ENCODE measurements at regions not wholly inside any gene's neighbourhood (a gene's known extent, or its start where the extent isn't known, plus 50 kb on each side); places are given as distances from the start of the nearest gene placed in this dataset.

- DNase-seq, result no peak
- no peak overlapping the region for H3K27ac ChIP-seq
- intact Hi-C loops (cut with DNase I), result no loop called here
- H3K27me3 ChIP-seq, result no peaks in the 10 kb centered on the region
- H3K4me1 ChIP-seq (ENCODE audit: insufficient read depth), result no peaks in the 10 kb centered on the region
- no peak overlapping the region for H3K4me3 ChIP-seq
- H3K9me3 ChIP-seq, result no peaks in the 10 kb centered on the region
- TF ChIP-seq EP300 (IDR thresholded peaks at IDR 0.05) (no peak), POLR2A (IDR thresholded peaks at IDR 0.05) (no peak), CTCF (IDR thresholded peaks at IDR 0.05) (no peak)
- 87 to 93% (median 89%) methylated on average over 6 of the region's 6 CpGs for WGBS, 3 donors
- no peaks in the 10 kb centered on the region for H3K36me3 ChIP-seq
Observed at GRCh38 chr2:240311821-240312220, 123.6 kb upstream of the GPC1 start.

DNA sequence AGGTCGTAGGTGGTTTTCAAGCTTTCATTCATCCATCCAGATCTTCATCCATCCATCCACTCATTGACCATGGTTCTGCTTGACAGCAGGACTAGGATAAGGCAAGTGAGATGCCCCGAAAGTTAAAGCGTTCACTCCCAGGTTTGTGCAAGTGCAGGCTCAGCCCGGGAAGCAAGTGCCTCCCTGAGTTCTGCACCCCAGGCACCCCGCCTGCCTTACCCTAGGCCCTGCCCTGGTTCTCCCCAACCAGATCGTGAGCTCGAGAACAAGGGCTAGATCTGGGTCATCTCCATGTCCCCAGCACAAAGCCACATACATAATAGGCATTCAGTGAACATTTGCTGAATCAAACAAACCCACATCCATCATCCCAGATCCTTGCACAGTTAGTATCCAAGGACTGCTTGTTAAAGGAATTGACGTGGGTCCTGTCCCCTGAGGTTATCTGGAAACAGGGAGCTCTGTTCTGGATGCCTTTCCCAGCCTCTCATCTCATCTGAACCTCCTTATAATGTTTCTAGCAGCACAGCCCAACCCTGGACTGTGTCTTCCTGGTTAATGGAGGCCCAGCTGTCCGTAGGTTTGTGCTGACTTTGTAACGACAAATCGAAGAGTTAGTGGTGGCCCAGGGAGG lies 116.1 kb upstream of the GPC1 start:
- Histone ChIP-seq H3K4me3 (no peak overlapping the region), H3K36me3 (no peaks in the 10 kb centered on the region), H3K27me3 (no peaks in the 10 kb centered on the region), H3K4me1 (ENCODE audit: insufficient read depth) (peaks cover 10% of the 10 kb centered on the region), H3K9me3 (no peaks in the 10 kb centered on the region), H3K27ac (no peak overlapping the region)
- TF ChIP-seq POLR2A (IDR thresholded peaks at IDR 0.05), result no peak
- TF ChIP-seq CTCF (IDR thresholded peaks at IDR 0.05), result no peak
- TF ChIP-seq EP300 (IDR thresholded peaks at IDR 0.05), result no peak
- no peak for DNase-seq
- 78 to 80% (median 79%) methylated on average over 11 of the region's 11 CpGs for WGBS, 3 donors
- intact Hi-C loops (cut with DNase I), result no loop called here

GRCh38 chr2:240319855-240320203 lies 115.6 kb upstream of the GPC1 start:
- Histone ChIP-seq H3K4me3 (no peak overlapping the region), H3K4me1 (ENCODE audit: insufficient read depth) (peaks cover 10% of the 10 kb centered on the region), H3K9me3 (no peaks in the 10 kb centered on the region), H3K27me3 (no peaks in the 10 kb centered on the region), H3K27ac (no peak overlapping the region), H3K36me3 (no peaks in the 10 kb centered on the region)
- intact Hi-C loops (cut with DNase I), result no loop called here
- TF ChIP-seq POLR2A (IDR thresholded peaks at IDR 0.05) (no peak), CTCF (IDR thresholded peaks at IDR 0.05) (no peak), EP300 (IDR thresholded peaks at IDR 0.05) (no peak)
- 42 to 59% (median 45%) methylated on average over 9 of the region's 9 CpGs for whole genome bisulfite sequencing, 3 donors
- peak in 2 of 5 donors; percentile 30 to 49 for DNase-seq

DNA sequence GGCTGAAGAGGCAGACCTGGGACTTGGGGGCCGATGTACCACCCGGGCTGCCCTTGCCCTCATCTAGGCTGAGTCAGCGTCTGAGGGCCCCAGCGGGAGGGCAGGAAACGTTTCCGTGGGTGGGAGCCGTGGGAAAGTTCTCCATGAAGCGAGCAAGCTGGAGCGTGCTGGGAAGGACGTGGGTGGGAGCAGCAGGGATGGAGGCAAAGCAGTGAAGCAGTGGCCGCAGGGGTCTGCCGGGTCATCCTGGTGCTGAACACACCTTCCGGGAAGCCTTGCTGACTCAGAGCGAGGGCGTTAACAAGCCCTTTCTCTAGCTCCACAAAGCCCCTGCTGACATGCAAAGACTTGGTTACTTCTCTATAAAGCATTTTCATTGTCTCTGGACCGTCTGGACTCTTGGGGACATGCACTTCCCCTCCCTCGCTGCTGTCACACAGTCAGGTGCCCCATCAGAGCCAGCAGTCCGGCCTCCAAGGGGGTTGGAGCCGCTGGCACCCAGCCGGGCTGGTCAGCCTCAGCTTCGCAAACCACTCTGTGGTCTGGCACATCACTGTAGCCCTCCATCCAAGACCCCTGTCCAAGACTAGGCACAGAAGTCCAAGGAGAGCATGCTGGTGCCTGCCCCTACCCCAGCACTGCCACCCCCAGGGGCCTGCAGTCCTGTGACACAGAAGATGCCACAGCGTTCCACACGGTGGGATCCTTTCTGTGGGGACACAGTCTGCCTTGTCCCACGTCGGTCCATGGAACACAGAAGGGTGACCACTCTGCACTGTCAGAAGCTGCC lies 115.1 kb upstream of the GPC1 start:
- DNase-seq, result peak in 3 of 5 donors; percentile 25 to 57 (median 45)
- no peak for TF ChIP-seq CTCF (IDR thresholded peaks at IDR 0.05)
- no peak for TF ChIP-seq EP300 (IDR thresholded peaks at IDR 0.05)
- TF ChIP-seq POLR2A (IDR thresholded peaks at IDR 0.05), result no peak
- Histone ChIP-seq H3K27ac (no peak overlapping the region), H3K4me1 (ENCODE audit: insufficient read depth) (peaks cover 10% of the 10 kb centered on the region), H3K36me3 (no peaks in the 10 kb centered on the region), H3K9me3 (no peaks in the 10 kb centered on the region), H3K27me3 (no peaks in the 10 kb centered on the region), H3K4me3 (no peak overlapping the region)
- 32 to 40% (median 34%) methylated on average over 25 of the region's 25 CpGs for WGBS, 3 donors
- intact Hi-C loops (cut with DNase I), result no loop called here
